Left cardiac atrium (tissue), 4 donors: ENCODE measurements at regions not wholly inside any gene's neighbourhood (a gene's known extent, or its start where the extent isn't known, plus 50 kb on each side); places are given as distances from the start of the nearest gene placed in this dataset.

ENCODE experiments used
- ATAC-seq, 2 donors: fragments of 200-7000 bp; cut with Tn5 transposase; one replicate each; pipeline ENCODE4 v1.9.1; 2020; ENCODE audit warnings: mild to moderate bottlenecking in 2 of 2, moderate library complexity in 2 of 2
- DNase-seq: peaks from one replicate; pipeline ENCODE4 v3.0.0-alpha.2; 2020
- intact Hi-C, 2 donors: fragments of 100-400 bp; cut with DNase I; formaldehyde crosslinking; loops; one replicate each; pipeline versions ENCODE4 v1.14.1 to v1.15.1; 2022 to 2023
- donor health status: DM: no; HTN: yes; CAD: no.
- donor health status: DM: no; HTN: yes; CAD: no; lungs with severe emphysema.
- donor health status: DM: yes; HTN: yes; CAD: no.
- donor health status: Dilated cardiomyopathy.

- no peak for ATAC-seq
- DNase-seq, result no peak
- intact Hi-C loops, result no loop called here
These were observed 51.9 kb upstream of the DBX2 start for GRCh38 chr12:45102818-45103217.

GRCh38 chr12:45105996-45106395, 55.1 kb upstream of the DBX2 start:
- ATAC-seq (no peak), DNase-seq (no peak)
- intact Hi-C loops, result no loop called here

GRCh38 chr12:45112306-45112705, 61.4 kb upstream of the DBX2 start:
- intact Hi-C loops, result no loop called here
- ATAC-seq (no peak), DNase-seq (no peak)

- intact Hi-C loops, result loop anchor here in 1 of 2 donors (10.0 kb wide), 1 partner anchor 146 kb away; no protein-coding TSS in a partner anchor
- DNase-seq (no peak), ATAC-seq (no peak)
These were observed 70.3 kb upstream of the DBX2 start for GRCh38 chr12:45121224-45121623.

- intact Hi-C loops, result loop anchor here in 1 of 2 donors (10.0 kb wide), 1 partner anchor 148 kb away; no protein-coding TSS in a partner anchor
- ATAC-seq (peak in 1 of 2 donors; percentile 41), DNase-seq (no peak)
These were observed 72.0 kb upstream of the DBX2 start for GRCh38 chr12:45122768-45123380.

GRCh38 chr12:45124485-45125155, 73.7 kb upstream of the DBX2 start:
- no peak for DNase-seq
- ATAC-seq, result no peak
- intact Hi-C loops, result loop anchor here in 1 of 2 donors (10.0 kb wide), 1 partner anchor 150 kb away; no protein-coding TSS in a partner anchor

- ATAC-seq, result no peak
- DNase-seq, result no peak
- intact Hi-C loops, result loop anchor here in 1 of 2 donors (10.0 kb wide), 1 partner anchor 151 kb away; no protein-coding TSS in a partner anchor
These were observed 75.1 kb upstream of the DBX2 start for GRCh38 chr12:45125997-45126396.

- intact Hi-C loops, result loop anchor here in 1 of 2 donors (10.0 kb wide), 1 partner anchor 154 kb away; no protein-coding TSS in a partner anchor
- ATAC-seq (no peak), DNase-seq (no peak)
These were observed 77.7 kb upstream of the DBX2 start for GRCh38 chr12:45128637-45129036.

GRCh38 chr12:45130881-45131281, 80.0 kb upstream of the DBX2 start:
- intact Hi-C loops, result no loop called here
- DNase-seq, result no peak

GRCh38 chr12:45131506-45131905, 80.6 kb upstream of the DBX2 start:
- intact Hi-C loops, result no loop called here
- no peak for ATAC-seq

More at GRCh38 chr12:45130881-45131281, 80.0 kb upstream of the DBX2 start:
- ATAC-seq, result peak; percentile 75 to 76

GRCh38 chr12:45138609-45139008, 77.3 kb upstream of the ANO6 start:
- ATAC-seq, result no peak
- intact Hi-C loops, result no loop called here
- DNase-seq, result no peak

More at GRCh38 chr12:45131506-45131905, 80.6 kb upstream of the DBX2 start:
- no peak for DNase-seq

GRCh38 chr12:45148006-45148405, 67.9 kb upstream of the ANO6 start:
- DNase-seq, result no peak
- intact Hi-C loops, result no loop called here
- ATAC-seq, result no peak

GRCh38 chr12:45148619-45149018, 67.3 kb upstream of the ANO6 start:
- DNase-seq (no peak), ATAC-seq (no peak)
- intact Hi-C loops, result no loop called here

GRCh38 chr12:45165284-45165683, 50.6 kb upstream of the ANO6 start:
- intact Hi-C loops, result no loop called here
- peak in 1 of 2 donors; percentile 58 for ATAC-seq
- DNase-seq, result no peak

GRCh38 chr12:45166056-45166455, 49.8 kb upstream of the ANO6 start:
- intact Hi-C loops, result no loop called here
- DNase-seq (no peak), ATAC-seq (peak; percentile 40 to 50)
